C4-2B (cell line): ENCODE measurements at regions not wholly inside any gene's neighbourhood (a gene's known extent, or its start where the extent isn't known, plus 50 kb on each side); places are given as distances from the start of the nearest gene placed in this dataset.

Source experiments
- CTCF ChIP-seq: fragments of 450-650 bp; conservative IDR thresholded peaks from 2 replicates; pipeline ENCODE4 v1.5.1; 2017; ENCODE audit warnings: mild to moderate bottlenecking
- ZFX ChIP-seq: fragments of 450-650 bp; IDR thresholded peaks from 2 replicates; pipeline ENCODE4 v1.6.1; 2017

DNA sequence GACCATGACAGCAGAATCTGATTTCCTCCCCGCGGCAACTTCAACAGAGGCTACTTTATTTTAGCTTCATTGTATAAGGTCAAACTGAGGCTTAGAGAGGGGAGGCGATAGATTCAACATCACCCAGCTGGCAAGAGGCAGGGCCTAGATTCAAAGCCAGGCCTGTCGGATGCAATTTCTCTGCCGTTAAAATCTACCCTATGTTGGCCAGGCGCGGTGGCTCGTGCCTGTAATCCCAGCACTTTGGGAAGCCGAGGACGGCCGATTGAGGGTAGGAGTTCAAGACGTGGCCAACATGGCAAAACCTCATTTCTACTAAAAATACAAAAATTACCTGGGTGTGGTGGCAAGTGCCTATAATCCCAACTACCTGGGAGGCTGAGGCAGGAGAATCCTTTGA lies 182.2 kb downstream of the BCOR start:
- no peak for TF ChIP-seq CTCF
- no peak for TF ChIP-seq ZFX
